ENCODE measurements at regions not wholly inside any gene's neighbourhood (a gene's known extent, or its start where the extent isn't known, plus 50 kb on each side); places are given as distances from the start of the nearest gene placed in this dataset.

GRCh38 chr15:58269455-58270414 lies 131.6 kb downstream of the AQP9 start:
- Histone ChIP-seq H3K27ac (ENCODE audit: low read depth, low read length) (no peak overlapping the region), H3K4me1 (ENCODE audit: control insufficient read depth, insufficient read depth, low read length) (no peaks in the 10 kb centered on the region), H3K9me3 (ENCODE audit: control insufficient read depth, insufficient read depth, low read length) (peaks cover 7% of the 10 kb centered on the region), H3K27me3 (ENCODE audit: control insufficient read depth, insufficient read depth, low read length) (no peaks in the 10 kb centered on the region), H3K36me3 (ENCODE audit: control insufficient read depth, insufficient read depth, low read length) (no peaks in the 10 kb centered on the region), H3K4me3 (ENCODE audit: low read depth, low read length) (no peak overlapping the region)
- DNase-seq (ENCODE audit: low read depth in 4 of 6, low spot score in 6 of 6) = peak; percentile 19 to 91 (median 50)
- 56% methylated on average over 9 of the region's 10 CpGs for WGBS (ENCODE audit: insufficient coverage)

DNA sequence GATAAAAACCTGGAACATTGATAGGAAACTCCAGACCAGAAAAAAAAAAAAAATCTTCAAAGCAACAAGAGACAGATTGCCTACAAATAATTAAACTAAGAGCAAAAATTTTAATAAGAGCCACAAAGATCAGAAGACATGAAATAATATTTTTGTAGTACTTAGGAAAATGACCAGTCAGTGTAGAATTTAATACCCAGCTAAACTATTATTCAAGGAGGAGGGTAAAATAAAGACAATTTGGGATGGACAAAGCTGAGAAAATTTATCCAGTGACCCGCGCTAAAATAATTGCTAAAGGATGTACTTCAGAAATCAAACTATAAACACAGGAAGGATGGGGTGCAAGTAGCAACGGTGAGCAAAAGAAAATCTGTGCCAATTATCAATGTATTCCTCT lies 133.2 kb downstream of the AQP9 start:
- H3K9me3 ChIP-seq (ENCODE audit: control insufficient read depth, insufficient read depth, low read length) = peaks cover 7% of the 10 kb centered on the region
- H3K36me3 ChIP-seq (ENCODE audit: control insufficient read depth, insufficient read depth, low read length) = no peaks in the 10 kb centered on the region
- no peak for DNase-seq (ENCODE audit: low read depth in 4 of 6, low spot score in 6 of 6)
- H3K4me3 ChIP-seq (ENCODE audit: low read depth, low read length) = no peak overlapping the region
- H3K4me1 ChIP-seq (ENCODE audit: control insufficient read depth, insufficient read depth, low read length) = no peaks in the 10 kb centered on the region
- no peak overlapping the region for H3K27ac ChIP-seq (ENCODE audit: low read depth, low read length)
- no peaks in the 10 kb centered on the region for H3K27me3 ChIP-seq (ENCODE audit: control insufficient read depth, insufficient read depth, low read length)
- 88% methylated on average over 1 of the region's 3 CpGs for WGBS (ENCODE audit: insufficient coverage)

- H3K4me3 ChIP-seq (ENCODE audit: low read depth, low read length) = no peak overlapping the region
- 96% methylated on average over 3 of the region's 7 CpGs for WGBS (ENCODE audit: insufficient coverage)
- peaks cover 7% of the 10 kb centered on the region for H3K9me3 ChIP-seq (ENCODE audit: control insufficient read depth, insufficient read depth, low read length)
- H3K4me1 ChIP-seq (ENCODE audit: control insufficient read depth, insufficient read depth, low read length) = no peaks in the 10 kb centered on the region
- no peak overlapping the region for H3K27ac ChIP-seq (ENCODE audit: low read depth, low read length)
- H3K27me3 ChIP-seq (ENCODE audit: control insufficient read depth, insufficient read depth, low read length) = no peaks in the 10 kb centered on the region
- no peaks in the 10 kb centered on the region for H3K36me3 ChIP-seq (ENCODE audit: control insufficient read depth, insufficient read depth, low read length)
- no peak for DNase-seq (ENCODE audit: low read depth in 4 of 6, low spot score in 6 of 6)
These were observed 134.9 kb downstream of the AQP9 start for GRCh38 chr15:58273104-58273503.

DNA sequence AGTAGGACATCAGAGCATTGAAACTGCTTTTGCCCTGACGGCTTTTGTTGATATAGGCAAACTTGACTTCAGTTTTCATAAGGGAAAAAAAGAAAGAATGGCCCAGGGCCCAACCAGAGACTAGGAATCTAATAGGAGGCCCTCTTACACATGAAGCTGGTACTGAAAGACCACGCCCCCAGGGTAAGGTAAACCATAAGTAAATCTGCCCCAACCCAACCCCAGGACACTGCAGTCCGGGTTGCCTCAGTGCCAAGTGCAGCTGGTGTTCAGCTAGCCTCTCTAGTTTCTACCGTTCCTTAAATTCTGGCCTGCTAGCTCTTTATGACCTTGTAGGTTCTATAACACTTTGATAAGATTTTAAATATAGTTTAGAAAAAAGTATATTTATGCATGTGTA lies 136.7 kb downstream of the AQP9 start:
- 100% methylated on average over 1 of the region's 4 CpGs for WGBS (ENCODE audit: insufficient coverage)
- H3K36me3 ChIP-seq (ENCODE audit: control insufficient read depth, insufficient read depth, low read length) = no peaks in the 10 kb centered on the region
- H3K27ac ChIP-seq (ENCODE audit: low read depth, low read length) = no peak overlapping the region
- H3K9me3 ChIP-seq (ENCODE audit: control insufficient read depth, insufficient read depth, low read length) = peaks cover 7% of the 10 kb centered on the region
- H3K4me3 ChIP-seq (ENCODE audit: low read depth, low read length) = no peak overlapping the region
- no peak for DNase-seq (ENCODE audit: low read depth in 4 of 6, low spot score in 6 of 6)
- no peaks in the 10 kb centered on the region for H3K27me3 ChIP-seq (ENCODE audit: control insufficient read depth, insufficient read depth, low read length)
- H3K4me1 ChIP-seq (ENCODE audit: control insufficient read depth, insufficient read depth, low read length) = no peaks in the 10 kb centered on the region

- Histone ChIP-seq H3K27me3 (ENCODE audit: control insufficient read depth, insufficient read depth, low read length) (no peaks in the 10 kb centered on the region), H3K4me1 (ENCODE audit: control insufficient read depth, insufficient read depth, low read length) (no peaks in the 10 kb centered on the region), H3K36me3 (ENCODE audit: control insufficient read depth, insufficient read depth, low read length) (no peaks in the 10 kb centered on the region), H3K9me3 (ENCODE audit: control insufficient read depth, insufficient read depth, low read length) (peaks cover 7% of the 10 kb centered on the region), H3K27ac (ENCODE audit: low read depth, low read length) (no peak overlapping the region), H3K4me3 (ENCODE audit: low read depth, low read length) (no peak overlapping the region)
- 87% methylated on average over 2 of the region's 3 CpGs for WGBS (ENCODE audit: insufficient coverage)
- no peak for DNase-seq (ENCODE audit: low read depth in 4 of 6, low spot score in 6 of 6)
These were observed 137.6 kb downstream of the AQP9 start for GRCh38 chr15:58275785-58276184.

DNA sequence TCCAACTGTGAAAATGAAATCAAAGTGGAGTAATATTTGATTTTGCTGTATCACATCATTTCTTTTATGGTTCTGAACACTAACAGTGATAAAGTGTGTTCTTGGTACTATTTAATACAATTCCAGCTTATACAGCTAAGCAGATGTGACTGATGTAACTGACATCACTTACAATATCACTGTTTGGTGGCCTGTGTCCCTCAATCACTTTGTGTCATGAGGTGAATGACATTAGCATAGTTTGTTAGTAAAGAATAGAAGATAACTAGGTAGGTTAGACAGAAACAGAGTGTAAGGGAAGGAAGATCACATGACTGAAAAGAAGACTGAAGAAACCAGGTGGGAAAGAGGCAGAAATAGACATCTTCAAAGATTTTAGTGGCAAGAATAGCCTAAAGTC lies 138.7 kb downstream of the AQP9 start:
- H3K36me3 ChIP-seq (ENCODE audit: control insufficient read depth, insufficient read depth, low read length) = no peaks in the 10 kb centered on the region
- no peaks in the 10 kb centered on the region for H3K4me1 ChIP-seq (ENCODE audit: control insufficient read depth, insufficient read depth, low read length)
- no peak overlapping the region for H3K4me3 ChIP-seq (ENCODE audit: low read depth, low read length)
- no peaks in the 10 kb centered on the region for H3K27me3 ChIP-seq (ENCODE audit: control insufficient read depth, insufficient read depth, low read length)
- H3K27ac ChIP-seq (ENCODE audit: low read depth, low read length) = no peak overlapping the region
- DNase-seq (ENCODE audit: low read depth in 4 of 6, low spot score in 6 of 6) = no peak
- H3K9me3 ChIP-seq (ENCODE audit: control insufficient read depth, insufficient read depth, low read length) = no peaks in the 10 kb centered on the region

GRCh38 chr15:58277333-58277732 lies 139.2 kb downstream of the AQP9 start:
- no peak for DNase-seq (ENCODE audit: low read depth in 4 of 6, low spot score in 6 of 6)
- H3K4me1 ChIP-seq (ENCODE audit: control insufficient read depth, insufficient read depth, low read length) = no peaks in the 10 kb centered on the region
- no peaks in the 10 kb centered on the region for H3K27me3 ChIP-seq (ENCODE audit: control insufficient read depth, insufficient read depth, low read length)
- no peak overlapping the region for H3K27ac ChIP-seq (ENCODE audit: low read depth, low read length)
- no peak overlapping the region for H3K4me3 ChIP-seq (ENCODE audit: low read depth, low read length)
- H3K9me3 ChIP-seq (ENCODE audit: control insufficient read depth, insufficient read depth, low read length) = no peaks in the 10 kb centered on the region
- no peaks in the 10 kb centered on the region for H3K36me3 ChIP-seq (ENCODE audit: control insufficient read depth, insufficient read depth, low read length)
- WGBS (ENCODE audit: insufficient coverage) = 80% methylated on average over 1 of the region's 1 CpG

DNA sequence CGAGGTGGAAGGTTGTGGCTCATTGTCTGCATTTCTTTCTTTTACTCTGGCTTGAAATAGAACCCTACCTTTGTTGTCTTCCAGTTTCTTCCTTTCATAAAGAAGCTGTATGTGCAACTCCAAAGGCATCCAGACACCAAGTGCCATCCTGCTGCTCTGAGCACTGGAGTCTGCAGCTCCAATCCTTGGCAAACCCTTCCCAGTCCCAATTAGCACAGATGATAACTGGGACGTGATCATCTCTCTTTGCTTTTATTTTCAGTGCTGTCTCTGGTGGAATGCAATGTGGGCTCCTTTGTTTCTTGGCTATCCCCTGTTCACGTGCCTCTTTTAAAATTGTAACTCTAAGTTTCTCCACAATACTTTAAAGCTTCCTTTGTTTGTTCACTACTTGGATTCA lies 140.9 kb downstream of the AQP9 start:
- no peak overlapping the region for H3K4me3 ChIP-seq (ENCODE audit: low read depth, low read length)
- no peaks in the 10 kb centered on the region for H3K9me3 ChIP-seq (ENCODE audit: control insufficient read depth, insufficient read depth, low read length)
- no CpG with 5 or more reads among the region's 3 CpGs for WGBS (ENCODE audit: insufficient coverage)
- no peaks in the 10 kb centered on the region for H3K4me1 ChIP-seq (ENCODE audit: control insufficient read depth, insufficient read depth, low read length)
- no peak for DNase-seq (ENCODE audit: low read depth in 4 of 6, low spot score in 6 of 6)
- no peak overlapping the region for H3K27ac ChIP-seq (ENCODE audit: low read depth, low read length)
- H3K27me3 ChIP-seq (ENCODE audit: control insufficient read depth, insufficient read depth, low read length) = no peaks in the 10 kb centered on the region
- no peaks in the 10 kb centered on the region for H3K36me3 ChIP-seq (ENCODE audit: control insufficient read depth, insufficient read depth, low read length)

DNA sequence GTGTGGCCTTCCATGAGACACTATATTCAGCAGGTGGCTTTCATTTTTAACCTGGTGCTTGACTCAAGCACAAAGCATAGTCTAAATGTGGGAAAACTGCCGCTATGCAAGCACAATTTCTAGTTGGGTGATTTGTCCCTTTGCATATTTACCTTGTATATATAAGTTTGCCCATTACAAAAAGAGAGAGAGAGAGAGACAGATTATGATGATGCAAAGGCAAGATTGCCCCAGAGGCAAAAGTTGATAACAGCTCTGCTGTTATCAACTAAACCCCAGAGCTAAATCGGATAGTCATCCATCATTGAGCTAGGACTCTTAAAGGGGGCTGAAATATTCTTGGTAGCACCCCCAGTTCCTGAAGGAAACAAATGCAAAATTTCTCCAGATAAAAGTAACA lies 141.5 kb downstream of the AQP9 start:
- WGBS (ENCODE audit: insufficient coverage) = no CpG with 5 or more reads among the region's 2 CpGs
- H3K9me3 ChIP-seq (ENCODE audit: control insufficient read depth, insufficient read depth, low read length) = no peaks in the 10 kb centered on the region
- no peak overlapping the region for H3K27ac ChIP-seq (ENCODE audit: low read depth, low read length)
- H3K27me3 ChIP-seq (ENCODE audit: control insufficient read depth, insufficient read depth, low read length) = no peaks in the 10 kb centered on the region
- H3K4me3 ChIP-seq (ENCODE audit: low read depth, low read length) = no peak overlapping the region
- no peaks in the 10 kb centered on the region for H3K4me1 ChIP-seq (ENCODE audit: control insufficient read depth, insufficient read depth, low read length)
- no peak for DNase-seq (ENCODE audit: low read depth in 4 of 6, low spot score in 6 of 6)
- H3K36me3 ChIP-seq (ENCODE audit: control insufficient read depth, insufficient read depth, low read length) = no peaks in the 10 kb centered on the region

DNA sequence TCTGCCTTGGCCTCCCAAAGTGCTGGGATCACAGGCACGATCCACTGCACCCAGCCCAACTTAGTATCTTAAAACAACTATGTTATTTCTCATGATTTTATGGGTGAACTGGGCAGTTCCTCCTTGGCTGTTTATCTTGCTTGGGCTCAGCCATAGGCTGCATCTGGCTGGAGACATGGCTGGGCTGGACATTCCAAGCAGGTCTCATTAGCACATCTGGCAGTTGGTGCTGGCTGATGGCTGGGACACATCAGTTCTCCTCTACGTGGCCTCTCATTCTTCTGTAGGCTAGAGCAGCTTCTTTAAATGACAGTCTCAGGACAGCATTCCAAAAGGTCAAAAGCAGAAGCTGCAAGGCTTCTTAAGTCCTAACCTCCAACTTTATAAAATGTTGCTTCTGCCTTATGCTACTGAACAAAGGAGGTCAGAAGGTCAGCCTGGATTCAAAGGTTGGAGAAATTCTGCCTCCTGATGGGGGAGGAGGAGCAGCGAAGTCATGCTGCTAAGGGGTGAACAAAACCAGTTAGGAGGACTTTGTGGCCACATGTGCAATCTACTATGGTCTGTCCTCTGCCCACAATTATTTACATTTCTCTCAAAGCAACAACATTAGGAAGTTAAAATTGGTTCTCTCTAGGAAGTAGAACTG lies 144.0 kb downstream of the AQP9 start:
- Histone ChIP-seq H3K4me3 (ENCODE audit: low read depth, low read length) (no peak overlapping the region), H3K36me3 (ENCODE audit: control insufficient read depth, insufficient read depth, low read length) (no peaks in the 10 kb centered on the region), H3K27ac (ENCODE audit: low read depth, low read length) (no peak overlapping the region), H3K4me1 (ENCODE audit: control insufficient read depth, insufficient read depth, low read length) (no peaks in the 10 kb centered on the region), H3K27me3 (ENCODE audit: control insufficient read depth, insufficient read depth, low read length) (no peaks in the 10 kb centered on the region), H3K9me3 (ENCODE audit: control insufficient read depth, insufficient read depth, low read length) (no peaks in the 10 kb centered on the region)
- DNase-seq (ENCODE audit: low read depth in 4 of 6, low spot score in 6 of 6) = no peak
- WGBS (ENCODE audit: insufficient coverage) = 89% methylated on average over 2 of the region's 3 CpGs
